ENCODE measurements at regions not wholly inside any gene's neighbourhood (a gene's known extent, or its start where the extent isn't known, plus 50 kb on each side); places are given as distances from the start of the nearest gene placed in this dataset.

- no peak overlapping the region for H3K27ac ChIP-seq (ENCODE audit: low read length in 2 of 2)
- Mint-ChIP-seq H3K4me1 (no peaks in the 10 kb centered on the region), H3K27me3 (no peaks in the 10 kb centered on the region), H3K27ac (no peak overlapping the region), H3K4me3 (no peak overlapping the region), H3K9me3 (ENCODE audit: insufficient read depth) (no peaks in the 10 kb centered on the region)
- no peaks in the 10 kb centered on the region for H3K36me3 ChIP-seq (replicated peaks in 1 of 2; ENCODE audit: control extremely low read depth in 1 of 2, control insufficient read depth in 1 of 2, extremely low read depth in 1 of 2, insufficient read depth in 2 of 2, low read length in 1 of 2)
- no peaks in the 10 kb centered on the region for H3K27me3 ChIP-seq (replicated peaks in 1 of 4; ENCODE audit: control extremely low read depth in 1 of 4, control insufficient read depth in 3 of 4, insufficient read depth in 4 of 4, low read length in 3 of 4)
- no peaks in the 10 kb centered on the region for H4K20me1 ChIP-seq (ENCODE audit: control insufficient read depth, insufficient read depth, low read length, poor library complexity, severe bottlenecking)
- intact Hi-C loops (cut with micrococcal nuclease) = no loop called here
- no peak overlapping the region for H2AFZ ChIP-seq (ENCODE audit: insufficient read depth, low read depth, low read length, poor library complexity, severe bottlenecking)
- no peak overlapping the region for H3K4me3 ChIP-seq (ENCODE audit: control extremely low read depth in 1 of 5, extremely low read depth in 1 of 5, insufficient read depth in 1 of 5, low read depth in 2 of 5, low read length in 4 of 5)
- no peaks in the 10 kb centered on the region for H3K79me2 ChIP-seq (ENCODE audit: control insufficient read depth, insufficient read depth, low read length)
- H3K9ac ChIP-seq (ENCODE audit: low read length) = no peak overlapping the region
- CTCF ChIA-PET = no interaction called here
- H3K9me3 ChIP-seq (ENCODE audit: control extremely low read depth in 1 of 3, control insufficient read depth in 2 of 3, insufficient read depth in 1 of 3, low read length in 2 of 3) = no peaks in the 10 kb centered on the region
- no peak overlapping the region for H3K4me2 ChIP-seq (replicated peaks; ENCODE audit: low read depth, low read length, poor library complexity, severe bottlenecking)
- DNase-seq = no peak
- POLR2A ChIA-PET = no interaction called here
- 47% methylated on average over 11 of the region's 11 CpGs for WGBS (ENCODE audit: insufficient coverage)
- ATAC-seq (ENCODE audit: low read depth) = no peak
- TF ChIP-seq EZH2 (IDR thresholded peaks at IDR 0.05; ENCODE audit: borderline replicate concordance, insufficient read depth, low read depth, low read length, poor library complexity, severe bottlenecking) (no peak), CTCF (IDR thresholded peaks at IDR 0.05) (no peak)
- H3K4me1 ChIP-seq (ENCODE audit: control insufficient read depth in 2 of 2, insufficient read depth in 2 of 2, low read length in 2 of 2) = no peaks in the 10 kb centered on the region
Observed at GRCh38 chr11:29119707-29120618, 896.9 kb downstream of the KCNA4 start.

GRCh38 chr11:29119116-29119515 is 897.7 kb downstream of the KCNA4 start:
- H3K9me3 ChIP-seq (ENCODE audit: control extremely low read depth in 1 of 3, control insufficient read depth in 2 of 3, insufficient read depth in 1 of 3, low read length in 2 of 3) = no peaks in the 10 kb centered on the region
- no peak for ATAC-seq (ENCODE audit: low read depth)
- H3K4me1 ChIP-seq (ENCODE audit: control insufficient read depth in 2 of 2, insufficient read depth in 2 of 2, low read length in 2 of 2) = no peaks in the 10 kb centered on the region
- no peak overlapping the region for H3K4me2 ChIP-seq (replicated peaks; ENCODE audit: low read depth, low read length, poor library complexity, severe bottlenecking)
- no peak for DNase-seq
- POLR2A ChIA-PET = no interaction called here
- TF ChIP-seq CTCF (IDR thresholded peaks at IDR 0.05) (no peak), EZH2 (IDR thresholded peaks at IDR 0.05; ENCODE audit: borderline replicate concordance, insufficient read depth, low read depth, low read length, poor library complexity, severe bottlenecking) (no peak)
- no peaks in the 10 kb centered on the region for H3K9me3 Mint-ChIP-seq (ENCODE audit: insufficient read depth)
- no peaks in the 10 kb centered on the region for H4K20me1 ChIP-seq (ENCODE audit: control insufficient read depth, insufficient read depth, low read length, poor library complexity, severe bottlenecking)
- H3K4me3 Mint-ChIP-seq = no peak overlapping the region
- H3K27me3 ChIP-seq (replicated peaks in 1 of 4; ENCODE audit: control extremely low read depth in 1 of 4, control insufficient read depth in 3 of 4, insufficient read depth in 4 of 4, low read length in 3 of 4) = no peaks in the 10 kb centered on the region
- no CpG with 5 or more reads among the region's 1 CpG for WGBS (ENCODE audit: insufficient coverage)
- CTCF ChIA-PET = no interaction called here
- no peaks in the 10 kb centered on the region for H3K4me1 Mint-ChIP-seq
- no peak overlapping the region for H3K4me3 ChIP-seq (ENCODE audit: control extremely low read depth in 1 of 5, extremely low read depth in 1 of 5, insufficient read depth in 1 of 5, low read depth in 2 of 5, low read length in 4 of 5)
- H3K27ac ChIP-seq (ENCODE audit: low read length in 2 of 2) = no peak overlapping the region
- intact Hi-C loops (cut with micrococcal nuclease) = no loop called here
- no peak overlapping the region for H3K9ac ChIP-seq (ENCODE audit: low read length)
- H3K27ac Mint-ChIP-seq = no peak overlapping the region
- no peaks in the 10 kb centered on the region for H3K27me3 Mint-ChIP-seq
- no peaks in the 10 kb centered on the region for H3K36me3 ChIP-seq (replicated peaks in 1 of 2; ENCODE audit: control extremely low read depth in 1 of 2, control insufficient read depth in 1 of 2, extremely low read depth in 1 of 2, insufficient read depth in 2 of 2, low read length in 1 of 2)
- no peak overlapping the region for H2AFZ ChIP-seq (ENCODE audit: insufficient read depth, low read depth, low read length, poor library complexity, severe bottlenecking)
- H3K79me2 ChIP-seq (ENCODE audit: control insufficient read depth, insufficient read depth, low read length) = no peaks in the 10 kb centered on the region

All from B cell (primary cell).